ENCODE measurements at regions not wholly inside any gene's neighbourhood (a gene's known extent, or its start where the extent isn't known, plus 50 kb on each side); places are given as distances from the start of the nearest gene placed in this dataset.

DNA sequence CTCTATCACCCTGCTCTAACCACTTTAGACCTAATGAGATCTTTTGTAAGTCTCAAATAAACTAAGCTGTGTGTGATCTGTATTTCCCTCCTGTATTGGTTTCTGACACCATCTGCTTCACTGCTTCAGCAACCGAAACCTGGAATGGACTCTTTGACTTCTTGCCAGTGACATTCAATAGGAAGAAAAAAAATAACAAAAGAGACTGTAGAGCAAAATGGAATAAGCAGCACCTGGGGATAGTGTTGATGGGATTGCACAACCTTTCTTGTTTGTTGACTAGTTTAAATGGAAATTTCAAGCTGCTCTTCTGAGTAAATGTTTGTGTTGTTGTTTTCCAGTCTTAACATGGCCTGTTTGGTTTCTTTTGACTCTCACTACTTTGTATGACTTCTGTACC lies 888.6 kb upstream of the SEL1L start:
- TF ChIP-seq, protein P1, sequence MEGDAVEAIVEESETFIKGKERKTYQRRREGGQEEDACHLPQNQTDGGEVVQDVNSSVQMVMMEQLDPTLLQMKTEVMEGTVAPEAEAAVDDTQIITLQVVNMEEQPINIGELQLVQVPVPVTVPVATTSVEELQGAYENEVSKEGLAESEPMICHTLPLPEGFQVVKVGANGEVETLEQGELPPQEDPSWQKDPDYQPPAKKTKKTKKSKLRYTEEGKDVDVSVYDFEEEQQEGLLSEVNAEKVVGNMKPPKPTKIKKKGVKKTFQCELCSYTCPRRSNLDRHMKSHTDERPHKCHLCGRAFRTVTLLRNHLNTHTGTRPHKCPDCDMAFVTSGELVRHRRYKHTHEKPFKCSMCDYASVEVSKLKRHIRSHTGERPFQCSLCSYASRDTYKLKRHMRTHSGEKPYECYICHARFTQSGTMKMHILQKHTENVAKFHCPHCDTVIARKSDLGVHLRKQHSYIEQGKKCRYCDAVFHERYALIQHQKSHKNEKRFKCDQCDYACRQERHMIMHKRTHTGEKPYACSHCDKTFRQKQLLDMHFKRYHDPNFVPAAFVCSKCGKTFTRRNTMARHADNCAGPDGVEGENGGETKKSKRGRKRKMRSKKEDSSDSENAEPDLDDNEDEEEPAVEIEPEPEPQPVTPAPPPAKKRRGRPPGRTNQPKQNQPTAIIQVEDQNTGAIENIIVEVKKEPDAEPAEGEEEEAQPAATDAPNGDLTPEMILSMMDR (IDR thresholded peaks at IDR 0.05): no peak
- H3K9me3 ChIP-seq (replicated peaks in 1 of 2; ENCODE audit: control insufficient read depth in 1 of 2, insufficient read depth in 1 of 2, low read length in 2 of 2): peaks cover 11 to 16% of the 10 kb centered on the region in 2 donors
- DNase-seq: no peak
- no peak overlapping the region for H3K27ac Mint-ChIP-seq
- intact Hi-C loops (cut with micrococcal nuclease): no loop called here
- H3K9ac ChIP-seq (ENCODE audit: insufficient read depth, low read length, poor library complexity, severe bottlenecking): no peak overlapping the region
- H3K4me1 ChIP-seq (ENCODE audit: control insufficient read depth in 1 of 2, insufficient read depth in 2 of 2, low read length in 2 of 2): no peaks in the 10 kb centered on the region
- no peak overlapping the region for H3K4me2 ChIP-seq (replicated peaks; ENCODE audit: extremely low read depth, low read length, poor library complexity, severe bottlenecking)
- no peaks in the 10 kb centered on the region for H3K27me3 ChIP-seq (ENCODE audit: control insufficient read depth in 2 of 2, insufficient read depth in 2 of 2, low read length in 2 of 2)
- H3K27ac ChIP-seq (ENCODE audit: low read depth in 1 of 2, low read length in 2 of 2): no peak overlapping the region
- no peaks in the 10 kb centered on the region for H3K36me3 ChIP-seq (replicated peaks in 1 of 2; ENCODE audit: control insufficient read depth in 1 of 2, insufficient read depth in 2 of 2, low read length in 2 of 2)
- no peak overlapping the region for H2AFZ ChIP-seq (ENCODE audit: insufficient read depth, low read depth, low read length, poor library complexity, severe bottlenecking)
- 100% methylated on average over 1 of the region's 1 CpG for WGBS (ENCODE audit: insufficient coverage)
- H3K4me3 Mint-ChIP-seq: no peak overlapping the region
- H4K20me1 ChIP-seq (ENCODE audit: insufficient read depth, low read length): no peaks in the 10 kb centered on the region
- H3K9me3 Mint-ChIP-seq: peaks cover 2 to 14% (median 8%) of the 10 kb centered on the region in 7 donors
- no peak overlapping the region for H3K4me3 ChIP-seq (replicated peaks in 1 of 3; ENCODE audit: low read depth in 2 of 3, low read length in 3 of 3)
- no peaks in the 10 kb centered on the region for H3K36me3 Mint-ChIP-seq
- H3K79me2 ChIP-seq (ENCODE audit: insufficient read depth, low read length): no peaks in the 10 kb centered on the region
- no peaks in the 10 kb centered on the region for H3K27me3 Mint-ChIP-seq (ENCODE audit: low read depth in 3 of 3)
- no peaks in the 10 kb centered on the region for H3K4me1 Mint-ChIP-seq

DNA sequence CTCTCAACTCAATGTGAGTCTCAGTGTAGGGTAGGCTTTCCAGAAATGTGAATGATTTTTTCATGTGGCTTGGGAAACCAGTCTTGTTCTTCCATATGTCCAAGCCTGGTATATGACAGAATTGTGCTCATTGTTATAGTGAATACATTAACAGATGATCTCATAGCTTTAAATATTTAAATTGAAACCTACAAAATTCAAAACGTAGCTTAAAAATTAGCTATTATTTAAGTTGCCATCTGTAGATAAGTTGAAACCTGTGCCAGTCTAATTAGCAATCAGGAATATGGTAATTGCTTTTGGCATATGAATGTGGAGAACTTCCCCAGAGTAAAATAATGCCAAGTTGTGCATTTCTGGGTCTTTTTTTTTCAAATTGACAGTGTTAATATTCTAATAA lies 891.6 kb upstream of the SEL1L start:
- no peak overlapping the region for H3K4me2 ChIP-seq (replicated peaks; ENCODE audit: extremely low read depth, low read length, poor library complexity, severe bottlenecking)
- Mint-ChIP-seq H3K9me3 (peaks cover 2 to 14% (median 4%) of the 10 kb centered on the region in 7 donors), H3K4me1 (no peaks in the 10 kb centered on the region), H3K36me3 (no peaks in the 10 kb centered on the region), H3K4me3 (no peak overlapping the region), H3K27me3 (ENCODE audit: low read depth in 3 of 3) (no peaks in the 10 kb centered on the region), H3K27ac (no peak overlapping the region)
- H3K9me3 ChIP-seq (replicated peaks in 1 of 2; ENCODE audit: control insufficient read depth in 1 of 2, insufficient read depth in 1 of 2, low read length in 2 of 2): peaks cover 4 to 8% of the 10 kb centered on the region in 2 donors
- H3K27ac ChIP-seq (ENCODE audit: low read depth in 1 of 2, low read length in 2 of 2): no peak overlapping the region
- TF ChIP-seq, protein P1 (IDR thresholded peaks at IDR 0.05): no peak
- H3K36me3 ChIP-seq (replicated peaks in 1 of 2; ENCODE audit: control insufficient read depth in 1 of 2, insufficient read depth in 2 of 2, low read length in 2 of 2): no peaks in the 10 kb centered on the region
- no peaks in the 10 kb centered on the region for H3K27me3 ChIP-seq (ENCODE audit: control insufficient read depth in 2 of 2, insufficient read depth in 2 of 2, low read length in 2 of 2)
- intact Hi-C loops (cut with micrococcal nuclease): no loop called here
- DNase-seq: no peak
- H4K20me1 ChIP-seq (ENCODE audit: insufficient read depth, low read length): no peaks in the 10 kb centered on the region
- H3K9ac ChIP-seq (ENCODE audit: insufficient read depth, low read length, poor library complexity, severe bottlenecking): no peak overlapping the region
- H2AFZ ChIP-seq (ENCODE audit: insufficient read depth, low read depth, low read length, poor library complexity, severe bottlenecking): no peak overlapping the region
- WGBS (ENCODE audit: insufficient coverage): no CpG with 5 or more reads among the region's 1 CpG
- no peak overlapping the region for H3K4me3 ChIP-seq (replicated peaks in 1 of 3; ENCODE audit: low read depth in 2 of 3, low read length in 3 of 3)
- H3K79me2 ChIP-seq (ENCODE audit: insufficient read depth, low read length): no peaks in the 10 kb centered on the region
- H3K4me1 ChIP-seq (ENCODE audit: control insufficient read depth in 1 of 2, insufficient read depth in 2 of 2, low read length in 2 of 2): no peaks in the 10 kb centered on the region

Measured in CD14-positive monocyte (primary cell).